ENCODE measurements at regions not wholly inside any gene's neighbourhood (a gene's known extent, or its start where the extent isn't known, plus 50 kb on each side); places are given as distances from the start of the nearest gene placed in this dataset.

DNA sequence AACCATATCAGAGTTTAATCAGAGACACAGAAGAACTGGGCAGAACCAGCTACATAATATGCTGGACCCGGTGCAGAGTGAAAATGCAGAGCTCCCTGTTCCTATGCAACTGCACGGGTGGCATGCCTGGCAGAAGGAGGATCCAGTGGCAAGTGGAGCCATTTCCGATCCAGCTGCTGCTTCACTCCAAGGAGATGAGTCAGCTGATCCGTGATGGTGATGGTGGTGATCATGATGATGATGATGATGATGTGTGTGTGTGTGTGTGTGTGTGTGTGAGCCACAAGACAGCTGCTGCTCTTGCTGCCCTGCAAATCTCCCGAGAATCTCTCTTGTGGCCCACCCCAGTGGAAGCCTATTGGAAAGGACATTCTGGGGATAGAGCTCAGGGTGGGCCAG lies 133.0 kb downstream of the URB2 start:
- DNase-seq (ENCODE audit: extremely low spot score): no peak
- ChIA-PET CTCF (interaction anchor here (0.7 to 1.2 kb wide), 2 partner anchors 11 to 35 kb away, joined by 3 read pairs; no protein-coding TSS in a partner anchor), POLR2A (no interaction called here)
- TF ChIP-seq, protein P1, sequence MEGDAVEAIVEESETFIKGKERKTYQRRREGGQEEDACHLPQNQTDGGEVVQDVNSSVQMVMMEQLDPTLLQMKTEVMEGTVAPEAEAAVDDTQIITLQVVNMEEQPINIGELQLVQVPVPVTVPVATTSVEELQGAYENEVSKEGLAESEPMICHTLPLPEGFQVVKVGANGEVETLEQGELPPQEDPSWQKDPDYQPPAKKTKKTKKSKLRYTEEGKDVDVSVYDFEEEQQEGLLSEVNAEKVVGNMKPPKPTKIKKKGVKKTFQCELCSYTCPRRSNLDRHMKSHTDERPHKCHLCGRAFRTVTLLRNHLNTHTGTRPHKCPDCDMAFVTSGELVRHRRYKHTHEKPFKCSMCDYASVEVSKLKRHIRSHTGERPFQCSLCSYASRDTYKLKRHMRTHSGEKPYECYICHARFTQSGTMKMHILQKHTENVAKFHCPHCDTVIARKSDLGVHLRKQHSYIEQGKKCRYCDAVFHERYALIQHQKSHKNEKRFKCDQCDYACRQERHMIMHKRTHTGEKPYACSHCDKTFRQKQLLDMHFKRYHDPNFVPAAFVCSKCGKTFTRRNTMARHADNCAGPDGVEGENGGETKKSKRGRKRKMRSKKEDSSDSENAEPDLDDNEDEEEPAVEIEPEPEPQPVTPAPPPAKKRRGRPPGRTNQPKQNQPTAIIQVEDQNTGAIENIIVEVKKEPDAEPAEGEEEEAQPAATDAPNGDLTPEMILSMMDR (IDR thresholded peaks at IDR 0.05; ENCODE audit: control extremely low read depth, extremely low read depth, low read depth, missing control alignments): no peak

DNA sequence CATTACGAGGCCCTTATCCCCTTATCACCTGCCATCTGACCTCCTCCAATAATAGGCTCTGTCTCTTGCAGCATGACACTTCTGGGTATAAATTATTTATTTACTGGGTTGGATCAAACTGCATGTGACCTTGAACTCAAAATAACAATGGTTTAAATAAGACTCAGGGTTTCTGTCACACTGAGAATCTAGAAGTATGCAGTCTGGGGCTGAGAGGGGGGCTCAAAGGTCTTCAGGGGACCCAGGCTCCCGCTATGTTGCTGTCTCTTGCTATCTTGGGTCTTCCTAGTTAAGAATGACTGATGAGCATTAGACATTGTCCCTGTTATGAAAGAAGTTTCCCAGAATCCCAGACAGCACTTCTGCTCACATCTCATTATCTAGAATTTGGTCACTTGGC lies 133.5 kb downstream of the URB2 start:
- ChIA-PET POLR2A (no interaction called here), CTCF (no interaction called here)
- TF ChIP-seq, protein P1 (IDR thresholded peaks at IDR 0.05; ENCODE audit: control extremely low read depth, extremely low read depth, low read depth, missing control alignments): no peak
- DNase-seq (ENCODE audit: extremely low spot score): no peak

DNA sequence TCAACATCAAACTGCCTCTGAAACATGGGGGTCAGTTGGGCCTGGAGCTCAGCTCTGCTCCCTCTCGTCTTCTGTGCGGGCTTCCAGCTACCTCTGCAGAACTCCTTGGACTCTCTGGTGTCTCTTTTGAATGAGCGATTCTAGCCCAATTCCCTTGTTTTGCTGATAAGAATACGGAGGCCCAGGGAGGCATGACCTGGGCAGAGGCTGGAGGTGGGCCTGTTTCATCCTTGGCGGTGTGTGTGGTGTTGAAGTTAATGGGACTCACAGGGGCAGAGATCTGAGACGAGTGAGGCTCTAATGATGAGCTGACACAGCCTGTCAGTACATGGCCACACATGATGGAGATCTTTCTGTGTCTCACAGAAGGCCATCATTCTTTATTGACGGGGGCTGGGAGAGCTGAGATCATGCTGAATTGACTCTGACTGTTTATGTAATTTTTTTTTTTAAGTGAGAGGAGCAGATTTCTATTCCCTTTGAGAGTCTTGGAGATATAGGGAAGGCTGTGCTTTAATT lies 134.5 kb downstream of the URB2 start:
- ChIA-PET CTCF (no interaction called here), POLR2A (no interaction called here)
- DNase-seq (ENCODE audit: extremely low spot score): no peak
- TF ChIP-seq, protein P1 (IDR thresholded peaks at IDR 0.05; ENCODE audit: control extremely low read depth, extremely low read depth, low read depth, missing control alignments): no peak

DNA sequence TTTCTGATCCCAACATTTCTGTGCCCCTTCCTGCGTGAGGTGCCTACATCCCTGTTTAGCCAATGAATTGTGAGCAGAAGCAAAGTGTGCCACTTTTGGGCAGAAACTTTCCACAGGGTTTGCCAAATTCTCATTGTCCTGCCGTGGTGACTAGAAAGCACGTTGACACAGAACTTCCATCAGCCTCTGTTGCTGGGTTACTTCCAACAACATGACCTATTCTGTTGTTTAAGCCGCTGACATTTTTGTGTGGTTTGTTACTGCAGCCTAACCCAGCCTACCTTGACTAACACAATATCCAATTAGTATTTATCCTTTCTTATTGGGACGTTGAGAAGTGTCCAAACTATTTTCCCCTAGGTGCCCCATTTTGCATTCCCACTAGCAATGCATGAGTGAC lies 136.8 kb downstream of the URB2 start:
- ChIA-PET CTCF (no interaction called here), POLR2A (no interaction called here)

DNA sequence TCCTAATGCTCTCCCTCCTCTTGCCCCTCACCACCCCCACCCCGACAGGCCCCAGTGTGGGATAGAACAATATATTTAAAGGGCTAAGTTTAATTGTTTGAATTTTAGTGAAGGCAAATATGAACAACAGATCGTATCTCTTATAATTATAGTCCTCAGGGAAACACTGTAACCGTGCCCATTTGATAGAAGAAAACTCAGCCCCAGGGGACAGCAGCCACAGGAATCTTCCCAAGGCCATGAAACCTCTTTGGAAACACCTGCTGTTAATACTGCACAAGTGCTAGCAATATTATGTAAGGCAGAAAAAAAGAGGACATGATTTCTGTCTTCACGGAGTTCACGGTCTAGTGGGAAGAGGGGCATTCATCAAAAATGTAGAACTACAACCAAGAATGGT lies 142.2 kb downstream of the URB2 start:
- ChIA-PET CTCF (no interaction called here), POLR2A (no interaction called here)
- TF ChIP-seq, protein P1 (IDR thresholded peaks at IDR 0.05; ENCODE audit: control extremely low read depth, extremely low read depth, low read depth, missing control alignments): no peak
- DNase-seq (ENCODE audit: extremely low spot score): no peak

More for the DNA sequence above, 136.8 kb downstream of the URB2 start:
- DNase-seq (ENCODE audit: extremely low spot score): no peak
- TF ChIP-seq, protein P1 (IDR thresholded peaks at IDR 0.05; ENCODE audit: control extremely low read depth, extremely low read depth, low read depth, missing control alignments): no peak

DNA sequence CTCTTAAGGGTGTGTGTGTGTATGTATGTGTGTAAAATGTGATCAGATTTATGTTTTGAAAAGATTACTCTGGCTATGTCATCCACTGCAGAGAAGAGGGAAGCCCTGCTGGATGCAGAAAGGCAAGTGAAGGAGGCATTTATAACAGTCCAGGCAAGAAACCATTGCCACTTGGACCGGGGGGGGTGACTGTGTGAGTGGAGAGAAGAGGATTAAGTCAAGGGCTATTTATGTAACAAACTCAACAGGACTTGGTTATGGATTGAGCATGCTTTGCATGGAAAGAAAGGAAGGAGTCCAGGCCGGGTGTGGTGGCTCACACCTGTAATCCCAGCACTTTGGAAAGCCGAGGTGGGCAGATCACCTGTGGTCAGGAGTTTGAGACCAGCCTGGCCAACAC lies 143.0 kb downstream of the URB2 start:
- CTCF ChIA-PET: interaction anchor here (1.0 kb wide), 1 partner anchor 10 kb away, joined by 3 read pairs; no protein-coding TSS in a partner anchor
- POLR2A ChIA-PET: no interaction called here
- no peak for DNase-seq (ENCODE audit: extremely low spot score)
- TF ChIP-seq, protein P1 (IDR thresholded peaks at IDR 0.05; ENCODE audit: control extremely low read depth, extremely low read depth, low read depth, missing control alignments): no peak

All from GM10248 (cell line).